Gastrocnemius medialis (tissue), 4 donors: ENCODE measurements at regions not wholly inside any gene's neighbourhood (a gene's known extent, or its start where the extent isn't known, plus 50 kb on each side); places are given as distances from the start of the nearest gene placed in this dataset.

Experiments used
- ATAC-seq, 2 donors: fragments of 150-250 bp; one replicate each; pipeline ENCODE4 v1.9.1; 2016
- DNase-seq, 2 donors: peaks; one replicate each; pipeline ENCODE4 v3.0.0-alpha.2; 2019
- H3K27ac ChIP-seq, 4 donors: fragments of 200-600 bp; sonication (generic); 1 replicate in 1 of 4; 2 replicates in 3 of 4; pipeline ENCODE4 v1.5.1; 2016 to 2018; ENCODE audit warnings: mild to moderate bottlenecking in 2 of 4, moderate library complexity in 1 of 4
- H3K27me3 ChIP-seq, 3 donors: fragments of 200-600 bp; sonication (generic) in 2 of 3; 1 replicate in 1 of 3; 2 replicates in 2 of 3; pipeline versions ENCODE4 v1.5.1 to v1.6.0; 2016 to 2019; ENCODE audit warnings: mild to moderate bottlenecking in 1 of 3, moderate library complexity in 1 of 3
- H3K36me3 ChIP-seq, 2 donors: fragments of 200-600 bp; sonication (generic) in 1 of 2; one replicate each; pipeline ENCODE4 v1.5.1; 2017 to 2018
- H3K4me1 ChIP-seq, 2 donors: fragments of 200-600 bp; sonication (generic) in 1 of 2; one replicate each; pipeline ENCODE4 v1.5.1; 2016 to 2017; ENCODE audit warnings: mild to moderate bottlenecking in 2 of 2
- H3K4me3 ChIP-seq, 4 donors: fragments of 200-600 bp; sonication (generic) in 3 of 4; 1 replicate in 1 of 4; 2 replicates in 3 of 4; pipeline ENCODE4 v1.5.1; 2016 to 2019; ENCODE audit warnings: mild to moderate bottlenecking in 2 of 4
- H3K9me3 ChIP-seq, 3 donors: fragments of 200-600 bp; sonication (generic) in 2 of 3; 1 replicate in 1 of 3; 2 replicates in 2 of 3; pipeline ENCODE4 v1.5.1; 2016 to 2019
- CTCF ChIP-seq, 5 experiments: fragments of 450-650 bp in 3 of 5; fragments of 200-600 bp in 2 of 5; sonication (generic) in 2 of 5; IDR thresholded peaks in 4 of 5; conservative IDR thresholded peaks in 1 of 5; 1 replicate in 4 of 5; 2 replicates in 1 of 5; pipeline ENCODE4 v1.5.1; 2016 to 2019; ENCODE audit warnings: antibody characterized with exemption in 5 of 5, mild to moderate bottlenecking in 3 of 5, moderate library complexity in 3 of 5
- POLR2A ChIP-seq, 2 donors: fragments of 450-650 bp; IDR thresholded peaks; one replicate each; pipeline ENCODE4 v1.6.1; 2017; ENCODE audit warnings: antibody characterized with exemption in 2 of 2, mild to moderate bottlenecking in 2 of 2, moderate library complexity in 2 of 2
- in situ Hi-C, 4 donors: fragments of 200-750 bp; cut with MboI; loops; one replicate each; pipeline versions ENCODE4 v1.15.0 to v1.8.0; 2017; ENCODE audit warnings: low sequenced_read_pairs in 4 of 4
- intact Hi-C: fragments of 100-400 bp; cut with DNase I; formaldehyde crosslinking; loops from one replicate; pipeline ENCODE4 v1.15.1; 2023; ENCODE audit warnings: low total_unique reads

DNA sequence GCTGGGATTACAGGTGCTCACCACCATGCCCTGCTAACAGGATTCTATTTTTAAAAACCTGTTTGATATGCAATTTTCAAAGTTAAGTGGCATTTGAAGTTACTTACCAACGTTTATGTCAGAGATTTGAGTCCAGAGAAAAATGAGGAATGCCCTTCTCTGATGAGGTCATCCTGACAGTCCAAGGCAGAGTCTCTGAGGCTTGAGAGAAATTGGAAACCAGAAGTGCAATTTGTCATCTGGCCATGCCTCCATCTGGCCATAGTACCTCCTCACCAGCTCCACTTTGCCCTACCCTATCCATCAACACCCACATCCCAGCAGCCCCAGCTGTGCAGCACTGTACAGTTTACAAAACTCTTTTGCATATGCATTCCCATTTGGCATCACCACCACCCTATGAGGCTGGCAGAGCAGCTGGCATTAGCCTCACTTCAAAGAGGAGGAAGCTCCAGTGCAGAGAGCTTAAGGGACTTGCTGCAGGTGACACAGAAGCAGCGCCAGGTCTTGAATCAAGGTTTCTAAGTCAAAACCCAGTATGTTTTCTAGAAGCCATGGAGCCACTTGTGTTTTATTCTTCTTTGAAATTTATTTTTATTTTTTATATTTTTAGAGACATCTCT is 54.5 kb upstream of the PDZD8 start:
- Histone ChIP-seq H3K4me3 (no peak overlapping the region), H3K9me3 (no peaks in the 10 kb centered on the region), H3K27ac (no peak overlapping the region), H3K4me1 (no peaks in the 10 kb centered on the region), H3K36me3 (no peaks in the 10 kb centered on the region), H3K27me3 (peaks cover 0 to 13% (median 0%) of the 10 kb centered on the region in 3 donors)
- intact Hi-C loops = no loop called here
- DNase-seq (no peak), ATAC-seq (no peak)
- TF ChIP-seq CTCF (IDR thresholded peaks at IDR 0.05 in 4 of 5, conservative IDR thresholded peaks at IDR 0.05 in 1 of 5) (no peak), POLR2A (IDR thresholded peaks at IDR 0.05) (no peak)
- in situ Hi-C loops = loop anchor here in 1 of 4 donors (25.0 kb wide), 1 partner anchor 217 kb away; no protein-coding TSS in a partner anchor

DNA sequence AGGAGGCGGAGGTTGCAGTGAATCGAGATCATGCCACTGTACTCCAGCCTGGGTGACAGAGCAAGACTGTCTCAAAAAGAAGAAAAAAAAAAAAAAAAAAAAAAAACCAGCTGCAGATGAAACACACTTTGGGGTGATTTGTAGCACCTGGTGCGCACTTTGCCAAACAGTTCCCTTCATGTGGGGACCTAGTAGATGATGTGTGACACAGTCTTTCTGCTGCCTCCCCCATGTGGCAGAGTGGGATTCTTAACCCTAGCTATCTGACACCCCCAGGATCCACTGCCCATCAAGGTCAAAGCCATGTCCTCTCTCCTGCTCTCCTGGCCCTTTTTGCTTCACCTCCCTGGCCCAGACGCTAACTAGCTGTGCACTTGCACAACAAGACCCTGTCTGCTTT is 52.1 kb upstream of the PDZD8 start:
- TF ChIP-seq POLR2A (IDR thresholded peaks at IDR 0.05) = no peak
- TF ChIP-seq CTCF (IDR thresholded peaks at IDR 0.05 in 4 of 5, conservative IDR thresholded peaks at IDR 0.05 in 1 of 5) = no peak
- no peak for ATAC-seq
- no peaks in the 10 kb centered on the region for H3K36me3 ChIP-seq
- in situ Hi-C loops = loop anchor here in 1 of 4 donors (25.0 kb wide), 1 partner anchor 215 kb away; no protein-coding TSS in a partner anchor
- no peaks in the 10 kb centered on the region for H3K4me1 ChIP-seq
- no peak overlapping the region for H3K27ac ChIP-seq
- intact Hi-C loops = no loop called here
- no peaks in the 10 kb centered on the region for H3K9me3 ChIP-seq
- H3K4me3 ChIP-seq = no peak overlapping the region
- DNase-seq = no peak
- H3K27me3 ChIP-seq = peaks cover 0 to under 1% (median 0%) of the 10 kb centered on the region in 3 donors

DNA sequence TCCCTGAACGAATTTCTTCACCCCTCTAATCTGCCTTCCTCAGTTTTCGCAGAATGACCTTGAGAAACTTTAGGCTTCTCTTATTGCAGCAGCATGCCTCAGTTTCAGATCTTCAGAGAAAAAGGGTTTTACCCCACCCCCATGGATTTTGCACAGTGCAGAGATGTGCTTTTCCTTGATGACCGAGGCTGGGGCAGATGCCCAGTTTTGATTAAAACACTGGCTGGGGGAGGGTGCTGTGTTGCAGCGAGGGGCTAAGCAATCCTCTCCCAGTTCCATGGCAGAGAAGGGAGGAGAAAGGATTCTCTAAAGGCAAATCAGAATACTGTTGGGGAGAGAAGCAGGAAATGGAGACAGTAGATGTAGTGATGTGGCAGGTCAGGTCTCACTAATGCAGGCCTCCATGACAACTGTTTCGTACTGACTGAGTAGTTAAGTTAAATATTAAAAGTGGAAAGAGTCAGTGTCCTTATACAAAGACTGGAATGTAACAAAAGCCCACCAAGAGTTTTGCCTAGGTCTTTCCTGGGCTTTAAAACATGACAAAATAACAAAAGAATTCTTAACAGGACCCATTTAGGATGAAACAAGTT is 50.8 kb upstream of the PDZD8 start:
- Histone ChIP-seq H3K27me3 (no peaks in the 10 kb centered on the region), H3K4me1 (no peaks in the 10 kb centered on the region), H3K36me3 (no peaks in the 10 kb centered on the region), H3K9me3 (no peaks in the 10 kb centered on the region), H3K27ac (no peak overlapping the region), H3K4me3 (no peak overlapping the region)
- intact Hi-C loops = no loop called here
- DNase-seq (no peak), ATAC-seq (no peak)
- in situ Hi-C loops = loop anchor here in 1 of 4 donors (25.0 kb wide), 1 partner anchor 214 kb away; no protein-coding TSS in a partner anchor
- TF ChIP-seq POLR2A (IDR thresholded peaks at IDR 0.05) (no peak), CTCF (IDR thresholded peaks at IDR 0.05 in 4 of 5, conservative IDR thresholded peaks at IDR 0.05 in 1 of 5) (no peak)

- no peak overlapping the region for H3K27ac ChIP-seq
- no peaks in the 10 kb centered on the region for H3K9me3 ChIP-seq
- DNase-seq (no peak), ATAC-seq (no peak)
- no peaks in the 10 kb centered on the region for H3K4me1 ChIP-seq
- no peak overlapping the region for H3K4me3 ChIP-seq
- TF ChIP-seq CTCF (IDR thresholded peaks at IDR 0.05 in 4 of 5, conservative IDR thresholded peaks at IDR 0.05 in 1 of 5) (no peak), POLR2A (IDR thresholded peaks at IDR 0.05) (no peak)
- intact Hi-C loops (no loop called here), in situ Hi-C loops (loop anchor here in 1 of 4 donors (25.0 kb wide), 1 partner anchor 213 kb away; no protein-coding TSS in a partner anchor)
- H3K27me3 ChIP-seq = no peaks in the 10 kb centered on the region
- H3K36me3 ChIP-seq = no peaks in the 10 kb centered on the region
Observed at GRCh38 chr10:117424883-117425649, 49.8 kb upstream of the PDZD8 start.
